ENCODE measurements at regions not wholly inside any gene's neighbourhood (a gene's known extent, or its start where the extent isn't known, plus 50 kb on each side); places are given as distances from the start of the nearest gene placed in this dataset.

DNA sequence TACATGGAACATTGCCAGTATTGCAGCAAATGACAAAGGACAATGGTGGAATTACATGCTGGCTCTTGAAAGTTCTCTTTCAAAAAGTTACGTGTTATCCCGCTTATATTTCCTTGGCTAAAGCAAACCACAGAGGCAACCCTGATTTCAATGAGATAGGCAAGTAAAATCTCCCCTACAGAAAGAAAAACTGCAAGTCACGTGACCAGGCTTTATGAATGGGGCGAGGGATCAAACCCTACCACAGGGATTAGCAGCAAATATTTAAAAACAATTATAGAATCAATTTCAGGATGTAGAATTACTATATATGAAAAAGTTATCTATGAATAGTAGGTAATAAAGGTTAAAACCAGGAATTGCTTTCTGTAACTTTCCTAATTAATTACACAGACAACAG, 603.4 kb upstream of the GBE1 start:
- CTCF ChIA-PET: no interaction called here

DNA sequence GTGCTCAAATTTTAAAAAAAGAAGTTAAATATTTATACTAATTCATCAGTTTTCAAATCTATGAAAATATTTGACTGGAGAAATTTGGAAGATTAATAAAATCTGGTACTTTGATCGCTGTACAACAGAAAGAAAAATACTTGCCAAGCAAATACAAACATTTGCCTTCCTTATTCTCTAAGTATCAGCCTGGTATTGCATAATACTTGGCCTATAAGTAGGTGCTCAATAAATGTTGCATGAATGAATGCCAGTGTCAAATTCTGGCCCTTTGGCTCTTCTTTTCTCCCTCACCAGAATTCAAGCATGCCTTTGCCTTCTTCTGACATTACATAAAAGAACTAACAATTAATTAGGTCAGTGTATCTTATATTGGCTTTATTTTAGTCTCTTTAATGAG, 601.7 kb upstream of the GBE1 start:
- H3K36me3 ChIP-seq (ENCODE audit: control insufficient read depth, insufficient read depth, low read length): no peaks in the 10 kb centered on the region
- DNase-seq (ENCODE audit: low read depth): no peak
- H3K4me3 ChIP-seq (ENCODE audit: low read depth, low read length): no peak overlapping the region
- ChIA-PET CTCF (no interaction called here), POLR2A (no interaction called here)
- TF ChIP-seq, protein P1, sequence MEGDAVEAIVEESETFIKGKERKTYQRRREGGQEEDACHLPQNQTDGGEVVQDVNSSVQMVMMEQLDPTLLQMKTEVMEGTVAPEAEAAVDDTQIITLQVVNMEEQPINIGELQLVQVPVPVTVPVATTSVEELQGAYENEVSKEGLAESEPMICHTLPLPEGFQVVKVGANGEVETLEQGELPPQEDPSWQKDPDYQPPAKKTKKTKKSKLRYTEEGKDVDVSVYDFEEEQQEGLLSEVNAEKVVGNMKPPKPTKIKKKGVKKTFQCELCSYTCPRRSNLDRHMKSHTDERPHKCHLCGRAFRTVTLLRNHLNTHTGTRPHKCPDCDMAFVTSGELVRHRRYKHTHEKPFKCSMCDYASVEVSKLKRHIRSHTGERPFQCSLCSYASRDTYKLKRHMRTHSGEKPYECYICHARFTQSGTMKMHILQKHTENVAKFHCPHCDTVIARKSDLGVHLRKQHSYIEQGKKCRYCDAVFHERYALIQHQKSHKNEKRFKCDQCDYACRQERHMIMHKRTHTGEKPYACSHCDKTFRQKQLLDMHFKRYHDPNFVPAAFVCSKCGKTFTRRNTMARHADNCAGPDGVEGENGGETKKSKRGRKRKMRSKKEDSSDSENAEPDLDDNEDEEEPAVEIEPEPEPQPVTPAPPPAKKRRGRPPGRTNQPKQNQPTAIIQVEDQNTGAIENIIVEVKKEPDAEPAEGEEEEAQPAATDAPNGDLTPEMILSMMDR (IDR thresholded peaks at IDR 0.05; ENCODE audit: insufficient read depth, low read depth, low read length): no peak
- H3K27me3 ChIP-seq (ENCODE audit: control insufficient read depth, insufficient read depth, low read length): no peaks in the 10 kb centered on the region

More for the DNA sequence above, 603.4 kb upstream of the GBE1 start:
- TF ChIP-seq, protein P1 (IDR thresholded peaks at IDR 0.05; ENCODE audit: insufficient read depth, low read depth, low read length): no peak
- H3K27me3 ChIP-seq (ENCODE audit: control insufficient read depth, insufficient read depth, low read length): no peaks in the 10 kb centered on the region
- H3K4me3 ChIP-seq (ENCODE audit: low read depth, low read length): no peak overlapping the region
- POLR2A ChIA-PET: no interaction called here
- H3K36me3 ChIP-seq (ENCODE audit: control insufficient read depth, insufficient read depth, low read length): no peaks in the 10 kb centered on the region
- DNase-seq (ENCODE audit: low read depth): no peak

DNA sequence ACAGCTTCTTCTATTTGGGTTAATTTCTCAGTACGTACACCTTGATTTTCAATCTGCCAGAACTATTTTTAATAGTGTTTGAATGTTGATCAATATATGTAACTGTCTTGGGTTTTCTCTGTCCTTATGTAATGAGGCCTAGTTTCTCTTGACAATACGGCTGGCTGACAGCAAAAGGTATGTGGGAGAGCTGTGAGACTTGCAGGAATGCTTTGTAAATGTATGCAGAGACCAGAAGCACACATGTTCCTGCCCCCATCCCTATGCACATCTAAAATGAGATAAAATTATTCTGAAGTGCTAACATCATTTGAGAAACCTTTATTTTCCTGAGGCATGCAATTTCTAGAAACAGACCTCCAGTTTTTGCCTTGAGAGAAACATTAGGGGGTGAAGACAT, 593.8 kb upstream of the GBE1 start:
- POLR2A ChIA-PET: no interaction called here
- TF ChIP-seq, protein P1 (IDR thresholded peaks at IDR 0.05; ENCODE audit: insufficient read depth, low read depth, low read length): no peak
- Histone ChIP-seq H3K27me3 (ENCODE audit: control insufficient read depth, insufficient read depth, low read length) (no peaks in the 10 kb centered on the region), H3K4me3 (ENCODE audit: low read depth, low read length) (no peak overlapping the region), H3K36me3 (ENCODE audit: control insufficient read depth, insufficient read depth, low read length) (no peaks in the 10 kb centered on the region)
- DNase-seq (ENCODE audit: low read depth): no peak
- CTCF ChIA-PET: no interaction called here

DNA sequence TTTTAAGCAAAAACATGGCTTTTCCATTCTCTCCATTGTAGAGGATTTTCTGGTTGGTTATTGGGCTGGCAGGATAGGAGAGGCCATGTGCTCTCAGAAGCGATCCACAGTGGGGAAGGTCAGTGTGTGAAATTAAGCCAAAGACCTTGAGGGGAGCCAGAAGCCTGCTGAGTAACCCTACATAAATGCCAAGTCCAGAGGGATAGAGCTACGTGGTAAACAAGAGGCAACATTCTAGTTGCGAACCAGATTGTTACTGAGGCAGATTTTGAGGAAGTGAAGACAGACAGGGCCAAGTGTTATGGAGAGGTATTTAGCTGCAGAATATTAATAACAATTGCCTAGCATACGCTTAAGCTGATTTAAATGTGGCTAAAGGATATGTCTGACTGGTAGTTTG, 592.8 kb upstream of the GBE1 start:
- Histone ChIP-seq H3K36me3 (ENCODE audit: control insufficient read depth, insufficient read depth, low read length) (no peaks in the 10 kb centered on the region), H3K27me3 (ENCODE audit: control insufficient read depth, insufficient read depth, low read length) (no peaks in the 10 kb centered on the region), H3K4me3 (ENCODE audit: low read depth, low read length) (no peak overlapping the region)
- POLR2A ChIA-PET: no interaction called here
- TF ChIP-seq, protein P1 (IDR thresholded peaks at IDR 0.05; ENCODE audit: insufficient read depth, low read depth, low read length): no peak
- no peak for DNase-seq (ENCODE audit: low read depth)
- CTCF ChIA-PET: no interaction called here

DNA sequence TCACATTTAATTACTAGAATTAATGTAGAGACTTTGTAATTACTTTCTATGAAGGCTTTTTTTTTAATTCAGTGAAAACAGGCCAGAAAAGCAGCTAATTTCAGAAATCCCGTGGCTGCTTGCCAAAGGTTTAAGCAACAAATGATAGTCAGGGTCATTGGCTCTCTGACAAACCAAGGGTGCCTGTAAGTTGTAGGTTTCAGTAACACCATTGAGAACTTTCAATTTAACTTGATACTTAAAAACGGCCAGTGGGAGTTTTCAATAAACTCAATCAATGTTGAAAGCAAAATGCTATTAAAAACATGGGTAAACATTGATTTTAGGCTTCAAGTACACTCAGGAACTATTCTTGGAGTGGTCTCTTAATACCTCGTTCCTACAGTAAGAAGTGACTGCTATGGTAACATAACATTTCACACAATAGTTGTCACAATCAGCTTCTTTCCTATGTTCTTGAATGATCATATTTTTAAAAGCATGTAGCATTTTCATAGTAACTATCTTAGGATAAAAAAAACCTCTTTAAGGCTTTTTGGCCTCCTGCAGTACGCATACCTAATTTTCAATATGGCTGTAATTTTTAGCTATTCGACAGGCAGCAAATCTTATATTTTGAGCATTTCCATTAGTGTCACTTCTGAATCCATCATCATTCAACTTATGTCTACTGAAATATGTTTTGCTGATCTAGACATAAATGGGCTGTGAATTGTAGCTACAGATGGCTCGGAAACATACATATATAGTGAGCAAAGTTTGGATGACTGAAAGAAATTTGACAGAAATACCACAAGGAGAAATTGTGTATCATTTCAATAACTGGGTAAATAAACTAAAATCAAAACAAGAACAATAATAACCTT, 592.1 kb upstream of the GBE1 start:
- ChIA-PET POLR2A (no interaction called here), CTCF (no interaction called here)
- TF ChIP-seq, protein P1 (IDR thresholded peaks at IDR 0.05; ENCODE audit: insufficient read depth, low read depth, low read length): no peak
- H3K27me3 ChIP-seq (ENCODE audit: control insufficient read depth, insufficient read depth, low read length): no peaks in the 10 kb centered on the region
- no peak for DNase-seq (ENCODE audit: low read depth)
- H3K4me3 ChIP-seq (ENCODE audit: low read depth, low read length): no peak overlapping the region
- H3K36me3 ChIP-seq (ENCODE audit: control insufficient read depth, insufficient read depth, low read length): no peaks in the 10 kb centered on the region
